WTC11 (cell line): ENCODE measurements at regions not wholly inside any gene's neighbourhood (a gene's known extent, or its start where the extent isn't known, plus 50 kb on each side); places are given as distances from the start of the nearest gene placed in this dataset.

Experiments
- ATAC-seq: fragments of 200-7000 bp; cut with Tn5 transposase; 2 replicates; pipeline ENCODE4 v1.10.0; 2021; ENCODE audit warnings: mild to moderate bottlenecking, moderate library complexity
- CTCF ChIA-PET: fragments of 300-600 bp; sonication (Branson Sonifier 250); formaldehyde crosslinking; loops from one replicate; lab custom pipeline; 2021; ENCODE audit warnings: antibody characterized with exemption; lab: Charles Lee
- POLR2A ChIA-PET: fragments of 350-600 bp; sonication (Branson Sonifier 250); formaldehyde crosslinking; loops from one replicate; lab custom pipeline; 2021; ENCODE audit warnings: antibody characterized with exemption; lab: Charles Lee
- DNase-seq: peaks from one replicate; pipeline ENCODE4 v3.0.0; 2021; ENCODE audit warnings: low spot score
- H3K27ac Mint-ChIP-seq: 2 replicates; pipeline ENCODE4 v1.8.0; 2021; ENCODE audit warnings: mixed read lengths
- H3K27me3 Mint-ChIP-seq: 2 replicates; pipeline ENCODE4 v1.8.0; 2021; ENCODE audit warnings: low read depth, mild to moderate bottlenecking, moderate library complexity, mixed read lengths
- H3K36me3 Mint-ChIP-seq: 2 replicates; pipeline ENCODE4 v1.8.0; 2021; ENCODE audit warnings: mixed read lengths
- H3K4me1 Mint-ChIP-seq: 2 replicates; pipeline ENCODE4 v1.8.0; 2022; ENCODE audit warnings: mixed read lengths
- H3K4me3 Mint-ChIP-seq: 2 replicates; pipeline ENCODE4 v1.8.0; 2021; ENCODE audit warnings: mild to moderate bottlenecking, moderate library complexity, mixed read lengths
- H3K9me3 Mint-ChIP-seq: 2 replicates; pipeline ENCODE4 v1.8.0; 2021; ENCODE audit warnings: mixed read lengths
- ARID4B ChIP-seq: sonication (generic); formaldehyde crosslinking; IDR thresholded peaks from 2 replicates; pipeline ENCODE4 v1.8.0; 2023; ENCODE audit warnings: missing genetic modification reagents, mild to moderate bottlenecking, borderline replicate concordance
- ATF1 ChIP-seq: sonication (generic); formaldehyde crosslinking; IDR thresholded peaks from 2 replicates; pipeline ENCODE4 v1.8.1; 2023; ENCODE audit warnings: mild to moderate bottlenecking, moderate library complexity, missing genetic modification reagents
- ATF2 ChIP-seq: sonication (generic); formaldehyde crosslinking; IDR thresholded peaks from 2 replicates; pipeline ENCODE4 v1.8.1; 2022; ENCODE audit warnings: low read depth, missing genetic modification reagents, borderline replicate concordance
- ATF3 ChIP-seq: sonication (generic); formaldehyde crosslinking; conservative IDR thresholded peaks from 2 replicates; pipeline ENCODE4 v1.8.1; 2022; ENCODE audit warnings: mild to moderate bottlenecking, missing genetic modification reagents
- E2F1 ChIP-seq: sonication (generic); formaldehyde crosslinking; IDR thresholded peaks from 2 replicates; pipeline ENCODE4 v1.8.0; 2022; ENCODE audit warnings: mild to moderate bottlenecking, missing genetic modification reagents
- E2F5 ChIP-seq: sonication (generic); formaldehyde crosslinking; IDR thresholded peaks from 2 replicates; pipeline ENCODE4 v1.8.1; 2022; ENCODE audit warnings: mild to moderate bottlenecking, moderate library complexity, missing genetic modification reagents
- GTF2I ChIP-seq: fragments of 250-450 bp; sonication (Bioruptor Pico); conservative IDR thresholded peaks from 2 replicates; pipeline ENCODE4 v1.4.0; 2021; ENCODE audit warnings: mild to moderate bottlenecking
- MYBL2 ChIP-seq: sonication (generic); formaldehyde crosslinking; IDR thresholded peaks from 2 replicates; pipeline ENCODE4 v1.8.1; 2023; ENCODE audit warnings: mild to moderate bottlenecking, moderate library complexity, missing genetic modification reagents
- NR2C2 ChIP-seq: sonication (generic); formaldehyde crosslinking; IDR thresholded peaks from 2 replicates; pipeline ENCODE4 v1.8.0; 2022; ENCODE audit warnings: mild to moderate bottlenecking, missing genetic modification reagents
- NR3C1 ChIP-seq: sonication (generic); formaldehyde crosslinking; conservative IDR thresholded peaks from 2 replicates; pipeline ENCODE4 v1.8.1; 2023; ENCODE audit warnings: low read depth, mild to moderate bottlenecking, missing genetic modification reagents
- OVOL2 ChIP-seq: fragments of 250-450 bp; sonication (Bioruptor Pico); IDR thresholded peaks from 2 replicates; pipeline ENCODE4 v1.9.0; 2021; ENCODE audit warnings: mild to moderate bottlenecking, borderline replicate concordance
- PRRX2 ChIP-seq: fragments of 250-450 bp; sonication (Bioruptor Pico); IDR thresholded peaks from 2 replicates; pipeline ENCODE4 v1.8.0; 2021; ENCODE audit warnings: mild to moderate bottlenecking
- RORB ChIP-seq: fragments of 250-450 bp; sonication (Bioruptor Pico); IDR thresholded peaks from 2 replicates; pipeline ENCODE4 v1.9.0; 2021; ENCODE audit warnings: mild to moderate bottlenecking
- SOX15 ChIP-seq: fragments of 250-450 bp; sonication (Bioruptor Pico); IDR thresholded peaks from 2 replicates; pipeline ENCODE4 v1.9.0; 2021; ENCODE audit warnings: mild to moderate bottlenecking
- STAT6 ChIP-seq: sonication (generic); formaldehyde crosslinking; conservative IDR thresholded peaks from 2 replicates; pipeline ENCODE4 v1.8.1; 2023; ENCODE audit warnings: mild to moderate bottlenecking, low read depth, missing genetic modification reagents, moderate library complexity
- ZMAT4 ChIP-seq: fragments of 250-450 bp; sonication (Bioruptor Pico); IDR thresholded peaks from 2 replicates; pipeline ENCODE4 v1.9.0; 2021; ENCODE audit warnings: mild to moderate bottlenecking
- ZNF232 ChIP-seq: sonication (generic); formaldehyde crosslinking; IDR thresholded peaks from 2 replicates; pipeline ENCODE4 v1.8.0; 2022; ENCODE audit warnings: mild to moderate bottlenecking, missing genetic modification reagents
- ZNF396 ChIP-seq: fragments of 250-450 bp; sonication (Bioruptor Pico); IDR thresholded peaks from 2 replicates; pipeline ENCODE4 v1.8.0; 2021; ENCODE audit warnings: mild to moderate bottlenecking, moderate library complexity, borderline replicate concordance
- ZNF423 ChIP-seq: fragments of 250-450 bp; sonication (Bioruptor Pico); IDR thresholded peaks from 2 replicates; pipeline ENCODE4 v2.1.2; 2022; ENCODE audit warnings: mild to moderate bottlenecking, moderate library complexity

- no peaks in the 10 kb centered on the region for H3K36me3 Mint-ChIP-seq
- H3K27me3 Mint-ChIP-seq = no peaks in the 10 kb centered on the region
- TF ChIP-seq SOX15 (CRISPR knock-in tag) (no peak), ZMAT4 (no peak), ZNF423 (CRISPR knock-in tag) (no peak), ATF3 (CRISPR knock-in tag) (no peak), ATF1 (no peak)
- no peaks in the 10 kb centered on the region for H3K9me3 Mint-ChIP-seq
- H3K27ac Mint-ChIP-seq = no peak overlapping the region
- ChIA-PET POLR2A (interaction anchor here (0.9 kb wide), 1 partner anchor 240 kb away, joined by 3 read pairs; no protein-coding TSS in a partner anchor), CTCF (interaction anchor here (0.8 to 1.7 kb wide), 2 partner anchors 148 to 199 kb away, joined by 3 to 4 read pairs; no protein-coding TSS in a partner anchor)
- H3K4me3 Mint-ChIP-seq = no peak overlapping the region
- no peak for DNase-seq
- ATAC-seq = no peak
- peaks cover 5% of the 10 kb centered on the region for H3K4me1 Mint-ChIP-seq
Observed at GRCh38 chr2:240298117-240298790, 137.2 kb upstream of the GPC1 start.

GRCh38 chr2:240298803-240299709, 136.4 kb upstream of the GPC1 start:
- no peak overlapping the region for H3K27ac Mint-ChIP-seq
- H3K4me1 Mint-ChIP-seq = peaks cover 5% of the 10 kb centered on the region
- ChIA-PET POLR2A (no interaction called here), CTCF (no interaction called here)
- ATAC-seq = no peak
- no peaks in the 10 kb centered on the region for H3K9me3 Mint-ChIP-seq
- no peak for DNase-seq
- H3K4me3 Mint-ChIP-seq = no peak overlapping the region
- no peaks in the 10 kb centered on the region for H3K36me3 Mint-ChIP-seq
- TF ChIP-seq OVOL2 (CRISPR knock-in tag) (no peak), ARID4B (CRISPR knock-in tag) (no peak), PRRX2 (CRISPR knock-in tag) (no peak)
- H3K27me3 Mint-ChIP-seq = no peaks in the 10 kb centered on the region

- Mint-ChIP-seq H3K9me3 (no peaks in the 10 kb centered on the region), H3K27me3 (no peaks in the 10 kb centered on the region), H3K4me3 (no peak overlapping the region), H3K4me1 (peaks cover 5% of the 10 kb centered on the region), H3K36me3 (no peaks in the 10 kb centered on the region), H3K27ac (no peak overlapping the region)
- ChIA-PET CTCF (no interaction called here), POLR2A (no interaction called here)
- ATAC-seq (no peak), DNase-seq (no peak)
- no peak for TF ChIP-seq ATF2 (CRISPR knock-in tag)
- TF ChIP-seq OVOL2 (CRISPR knock-in tag) = no peak
- TF ChIP-seq ZNF232 (CRISPR knock-in tag) = no peak
- TF ChIP-seq NR2C2 (CRISPR knock-in tag) = no peak
- no peak for TF ChIP-seq RORB (CRISPR knock-in tag)
- TF ChIP-seq NR3C1 = no peak
- TF ChIP-seq ZNF396 = no peak
- no peak for TF ChIP-seq STAT6 (CRISPR knock-in tag)
- TF ChIP-seq GTF2I (CRISPR knock-in tag) = no peak
- TF ChIP-seq E2F1 (CRISPR knock-in tag) = no peak
- TF ChIP-seq SOX15 (CRISPR knock-in tag) = no peak
- TF ChIP-seq E2F5 (CRISPR knock-in tag) = no peak
- TF ChIP-seq MYBL2 = no peak
Observed at GRCh38 chr2:240299710-240300068, 135.8 kb upstream of the GPC1 start.
